ENCODE measurements at regions not wholly inside any gene's neighbourhood (a gene's known extent, or its start where the extent isn't known, plus 50 kb on each side); places are given as distances from the start of the nearest gene placed in this dataset.
"Not testable (repeated sequence)": the region's sequence is repeated elsewhere in the genome, so short reads cannot be mapped to it uniquely, and the experiment has no call there.

DNA sequence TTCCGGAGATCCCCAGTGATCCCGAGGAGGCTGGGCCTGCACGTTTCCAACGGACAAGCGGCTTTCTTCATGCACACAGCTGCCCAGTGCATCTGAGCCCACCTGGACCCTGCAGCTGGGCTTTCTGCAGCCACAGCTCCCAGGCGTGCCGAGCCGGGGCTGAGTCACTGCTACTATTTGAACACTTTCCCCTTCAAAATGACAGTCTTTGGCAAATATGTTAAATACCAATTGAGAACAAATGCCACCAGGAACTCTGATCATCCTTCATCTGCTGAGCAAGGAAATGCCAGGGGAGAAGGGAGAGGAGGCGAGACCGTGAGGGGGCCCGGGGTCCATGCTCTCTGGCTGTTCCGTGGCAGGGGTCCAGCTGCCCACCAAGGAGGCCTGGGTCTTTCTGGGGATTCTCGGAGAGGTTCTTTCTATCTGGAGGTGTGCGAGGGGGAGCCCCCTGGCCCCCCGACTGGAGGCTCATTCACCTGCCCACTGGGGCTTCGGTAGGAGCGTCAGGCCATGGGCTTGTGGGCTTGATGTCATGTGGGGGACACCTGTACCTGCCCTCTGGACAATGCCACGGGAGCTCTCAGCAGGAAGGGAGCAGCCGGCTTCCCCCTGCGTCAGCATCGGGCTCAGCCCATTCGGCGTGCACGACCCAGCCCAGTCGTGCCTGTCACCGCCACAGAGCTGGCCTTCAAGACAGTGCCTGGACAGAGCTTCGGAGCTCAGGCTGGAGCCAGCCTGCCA is 159.6 kb downstream of the CTTN start:
- ATAC-seq, result peak in 1 of 2 donors; percentile 30
- Histone ChIP-seq H3K9me3 (no peaks in the 10 kb centered on the region), H3K4me3 (no peak overlapping the region), H3K36me3 (no peaks in the 10 kb centered on the region), H3K27ac (no peak overlapping the region), H3K4me1 (no peaks in the 10 kb centered on the region), H3K27me3 (ENCODE audit: low read depth) (no peaks in the 10 kb centered on the region)
- DNase-seq, result no peak
- TF ChIP-seq, protein P1, sequence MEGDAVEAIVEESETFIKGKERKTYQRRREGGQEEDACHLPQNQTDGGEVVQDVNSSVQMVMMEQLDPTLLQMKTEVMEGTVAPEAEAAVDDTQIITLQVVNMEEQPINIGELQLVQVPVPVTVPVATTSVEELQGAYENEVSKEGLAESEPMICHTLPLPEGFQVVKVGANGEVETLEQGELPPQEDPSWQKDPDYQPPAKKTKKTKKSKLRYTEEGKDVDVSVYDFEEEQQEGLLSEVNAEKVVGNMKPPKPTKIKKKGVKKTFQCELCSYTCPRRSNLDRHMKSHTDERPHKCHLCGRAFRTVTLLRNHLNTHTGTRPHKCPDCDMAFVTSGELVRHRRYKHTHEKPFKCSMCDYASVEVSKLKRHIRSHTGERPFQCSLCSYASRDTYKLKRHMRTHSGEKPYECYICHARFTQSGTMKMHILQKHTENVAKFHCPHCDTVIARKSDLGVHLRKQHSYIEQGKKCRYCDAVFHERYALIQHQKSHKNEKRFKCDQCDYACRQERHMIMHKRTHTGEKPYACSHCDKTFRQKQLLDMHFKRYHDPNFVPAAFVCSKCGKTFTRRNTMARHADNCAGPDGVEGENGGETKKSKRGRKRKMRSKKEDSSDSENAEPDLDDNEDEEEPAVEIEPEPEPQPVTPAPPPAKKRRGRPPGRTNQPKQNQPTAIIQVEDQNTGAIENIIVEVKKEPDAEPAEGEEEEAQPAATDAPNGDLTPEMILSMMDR (IDR thresholded peaks at IDR 0.05), result no peak
- intact Hi-C loops (cut with DNase I), result no loop called here

DNA sequence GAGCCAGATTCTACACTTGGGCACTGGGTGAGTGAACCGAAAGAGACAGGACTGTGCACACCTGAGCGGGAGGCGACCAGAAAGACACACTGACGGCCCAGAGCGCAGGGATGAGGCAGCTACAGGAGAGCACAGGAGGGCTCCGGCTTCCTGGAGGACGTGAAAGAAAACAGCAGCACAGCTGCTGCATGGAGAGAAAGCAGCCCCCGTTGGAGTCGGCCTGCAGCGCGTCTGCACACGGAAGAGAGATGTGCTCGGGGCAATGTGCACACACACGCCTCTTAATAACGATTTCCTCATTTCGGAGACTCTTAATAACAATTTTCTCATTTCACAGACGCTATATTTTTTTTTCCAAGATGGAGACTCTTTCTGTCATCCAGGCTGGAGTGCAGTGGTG is 160.4 kb downstream of the CTTN start:
- TF ChIP-seq, protein P1 (IDR thresholded peaks at IDR 0.05), result no peak
- Histone ChIP-seq H3K4me1 (no peaks in the 10 kb centered on the region), H3K9me3 (no peaks in the 10 kb centered on the region), H3K36me3 (no peaks in the 10 kb centered on the region), H3K27ac (no peak overlapping the region), H3K4me3 (no peak overlapping the region), H3K27me3 (ENCODE audit: low read depth) (no peaks in the 10 kb centered on the region)
- DNase-seq (no peak), ATAC-seq (no peak)
- intact Hi-C loops (cut with DNase I), result no loop called here

DNA sequence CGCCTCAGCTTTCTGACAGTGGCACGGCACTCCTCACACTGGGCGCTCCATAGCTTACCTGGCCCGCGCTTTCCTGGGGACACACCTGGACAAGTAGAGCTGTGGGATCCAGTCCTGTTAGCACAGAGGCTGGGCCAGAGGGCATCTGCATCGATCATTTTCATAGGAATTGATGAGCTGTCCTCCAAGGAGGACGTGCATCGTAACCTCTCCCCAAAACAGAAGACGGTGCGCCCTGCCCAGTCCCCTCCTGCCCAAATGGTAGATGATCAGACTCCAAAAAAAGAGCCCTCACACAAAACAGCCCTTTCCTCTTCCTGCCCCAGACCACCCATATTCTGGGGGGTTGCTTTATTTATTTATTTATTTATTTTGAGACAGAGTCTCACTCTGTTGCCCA is 161.2 kb downstream of the CTTN start:
- Histone ChIP-seq H3K36me3 (no peaks in the 10 kb centered on the region), H3K4me1 (no peaks in the 10 kb centered on the region), H3K4me3 (no peak overlapping the region), H3K27me3 (ENCODE audit: low read depth) (no peaks in the 10 kb centered on the region), H3K27ac (no peak overlapping the region), H3K9me3 (no peaks in the 10 kb centered on the region)
- ATAC-seq (no peak), DNase-seq (no peak)
- TF ChIP-seq, protein P1 (IDR thresholded peaks at IDR 0.05), result no peak
- intact Hi-C loops (cut with DNase I), result no loop called here

DNA sequence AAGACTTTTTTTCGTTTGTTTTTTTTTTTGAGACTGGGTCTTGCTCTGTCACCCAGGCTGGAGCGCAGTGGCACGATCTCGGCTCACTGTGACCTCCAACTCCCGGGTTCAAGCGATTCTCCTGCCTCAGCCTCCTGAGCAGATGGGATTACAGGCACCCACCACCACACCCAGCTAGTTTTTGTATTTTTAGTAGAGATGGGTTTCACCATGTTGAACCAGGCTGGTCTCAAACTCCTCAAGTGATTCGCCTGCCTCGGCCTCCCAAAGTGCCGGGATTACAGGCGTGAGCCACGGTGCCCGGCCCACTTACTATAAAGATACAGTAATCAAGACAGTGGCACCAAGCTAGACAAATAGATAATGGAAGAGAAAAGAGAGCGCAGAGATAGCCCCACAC is 162.3 kb downstream of the CTTN start:
- DNase-seq; ATAC-seq; H3K36me3 ChIP-seq; H3K9me3 ChIP-seq; H3K27me3 ChIP-seq (ENCODE audit: low read depth); H3K4me3 ChIP-seq; H3K4me1 ChIP-seq; intact Hi-C loops (cut with DNase I); H3K27ac ChIP-seq: not testable (repeated sequence)

DNA sequence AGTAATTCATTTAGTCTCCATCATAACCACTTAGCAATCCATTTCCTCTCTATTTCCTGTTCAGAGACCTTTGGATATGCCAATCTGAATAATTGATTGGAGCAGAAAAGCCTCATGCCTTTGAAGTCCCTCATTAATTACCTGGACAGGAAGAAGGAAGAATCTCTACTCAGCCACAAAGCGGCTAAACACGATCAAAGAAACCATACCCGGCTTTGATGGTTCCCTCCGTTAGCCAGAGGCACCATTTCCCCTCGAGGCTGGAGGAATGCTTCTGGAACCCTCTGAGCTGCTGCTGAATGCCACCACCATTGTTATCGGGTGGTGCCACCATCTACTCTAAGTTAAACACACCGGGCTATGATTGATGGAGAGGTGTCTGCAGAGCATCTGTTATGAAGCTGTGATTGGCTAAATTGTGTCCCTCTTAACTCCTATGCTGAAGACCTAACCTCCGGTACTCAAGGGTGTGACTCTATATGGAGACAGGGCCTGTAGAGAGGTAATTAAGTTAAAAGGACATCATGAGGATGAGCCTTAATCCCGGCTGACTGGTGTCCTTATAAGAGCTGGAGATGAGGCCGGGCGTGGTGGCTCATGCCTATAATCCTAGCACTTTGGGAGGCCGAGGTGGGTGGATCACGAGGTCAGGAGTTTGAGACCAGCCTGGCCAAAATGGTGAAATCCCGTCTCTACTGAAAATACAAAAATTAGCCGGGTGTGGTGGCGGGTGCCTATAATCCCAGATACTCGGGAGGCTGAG is 168.6 kb downstream of the CTTN start:
- ATAC-seq (no peak), DNase-seq (peak; percentile 20)
- Histone ChIP-seq H3K4me3 (no peak overlapping the region), H3K27me3 (ENCODE audit: low read depth) (no peaks in the 10 kb centered on the region), H3K27ac (no peak overlapping the region), H3K36me3 (no peaks in the 10 kb centered on the region), H3K9me3 (no peaks in the 10 kb centered on the region), H3K4me1 (peaks cover 18% of the 10 kb centered on the region)
- TF ChIP-seq, protein P1 (IDR thresholded peaks at IDR 0.05), result no peak
- intact Hi-C loops (cut with DNase I), result no loop called here

DNA sequence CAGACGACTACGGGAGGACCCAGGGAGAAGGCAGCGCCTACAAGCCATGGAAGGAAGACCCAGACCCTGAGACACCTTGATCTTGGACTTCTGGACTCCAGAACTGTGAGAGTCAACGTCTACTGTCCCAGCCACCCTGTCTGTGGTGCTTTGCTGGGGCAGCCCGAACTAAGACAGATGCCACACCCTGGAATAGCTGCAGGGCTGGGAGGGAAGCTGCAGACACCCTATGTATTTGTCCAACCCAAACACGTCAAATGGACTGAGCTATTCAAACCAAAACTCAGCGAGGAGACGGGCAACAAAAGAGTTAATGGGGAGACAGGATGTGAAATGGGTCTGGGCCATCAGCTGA is 169.3 kb downstream of the CTTN start:
- intact Hi-C loops (cut with DNase I), result no loop called here
- Histone ChIP-seq H3K9me3 (no peaks in the 10 kb centered on the region), H3K4me3 (peak overlapping the region; percentile 48), H3K4me1 (peaks cover 18% of the 10 kb centered on the region), H3K27ac (peak overlapping the region; percentile 68), H3K36me3 (no peaks in the 10 kb centered on the region), H3K27me3 (ENCODE audit: low read depth) (no peaks in the 10 kb centered on the region)
- DNase-seq (peak; percentile 10), ATAC-seq (no peak)
- TF ChIP-seq, protein P1 (IDR thresholded peaks at IDR 0.05), result no peak

Data from lower lobe of right lung (tissue), 2 donors.